ENCODE measurements at regions not wholly inside any gene's neighbourhood (a gene's known extent, or its start where the extent isn't known, plus 50 kb on each side); places are given as distances from the start of the nearest gene placed in this dataset.
"Not testable (repeated sequence)": the region's sequence is repeated elsewhere in the genome, so short reads cannot be mapped to it uniquely, and the experiment has no call there.

GRCh38 chr20:30893346-30894314 lies 363.8 kb upstream of the DEFB115 start:
- H3K9ac ChIP-seq (ENCODE audit: low read depth, low read length); H3K4me1 ChIP-seq (ENCODE audit: control insufficient read depth, insufficient read depth, low read length); H2BK120ac ChIP-seq (ENCODE audit: low read depth, low read length); H3K18ac ChIP-seq (ENCODE audit: low read depth, low read length); H4K5ac ChIP-seq (ENCODE audit: low read depth, low read length); in situ Hi-C loops (cut with MboI; ENCODE audit: low sequenced_read_pairs); H2BK15ac ChIP-seq (ENCODE audit: low read depth, low read length); H4K8ac ChIP-seq (ENCODE audit: low read depth in 2 of 2, low read length in 2 of 2); H3K27ac ChIP-seq (ENCODE audit: insufficient read depth, low read length); H3K79me1 ChIP-seq (ENCODE audit: low read depth in 1 of 2, low read length in 2 of 2); dilution Hi-C loops (cut with HindIII; ENCODE audit: low sequenced_read_pairs, unreplicated experiment); POLR2A ChIA-PET (ENCODE audit: unreplicated experiment); H2AK9ac ChIP-seq (replicated peaks; ENCODE audit: low read depth, low read length, poor library complexity); H3K14ac ChIP-seq (replicated peaks; ENCODE audit: low read depth, low read length); H4K91ac ChIP-seq (ENCODE audit: insufficient read depth, low read depth, low read length); DNase-seq; H3K9me3 ChIP-seq (ENCODE audit: control insufficient read depth, insufficient read depth, low read length); ATAC-seq (ENCODE audit: low read depth); BruUV-seq (replicated peaks); H2AK5ac ChIP-seq (ENCODE audit: low read depth, low read length); H3K23ac ChIP-seq (ENCODE audit: low read depth, low read length); H2BK5ac ChIP-seq (ENCODE audit: low read depth, low read length, poor library complexity, severe bottlenecking); H2AFZ ChIP-seq (replicated peaks; ENCODE audit: low read length, poor library complexity); H2BK20ac ChIP-seq (ENCODE audit: low read depth, low read length); H3K4ac ChIP-seq (ENCODE audit: low read depth, low read length); H3K4me3 ChIP-seq (ENCODE audit: insufficient read depth, low read depth, low read length); H3K4me2 ChIP-seq (ENCODE audit: low read depth, low read length); CTCF ChIA-PET; H4K20me1 ChIP-seq (ENCODE audit: insufficient read depth, low read length); H3K9me1 ChIP-seq (ENCODE audit: insufficient read depth, low read length); H3K36me3 ChIP-seq (ENCODE audit: control insufficient read depth, insufficient read depth, low read length); intact Hi-C loops (cut with micrococcal nuclease); H3K56ac ChIP-seq (ENCODE audit: extremely low read depth, insufficient read depth, low read length): not testable (repeated sequence)
- H3K27me3 ChIP-seq (ENCODE audit: control insufficient read depth, insufficient read depth, low read length) = peaks cover 23% of the 10 kb centered on the region
- WGBS, 2 experiments (ENCODE audit: extremely low coverage in 2 of 2, insufficient read length in 1 of 2) = 5% methylated on average over 4 of the region's 48 CpGs; no CpG with 5 or more reads in 1 of the 2 experiments

- dilution Hi-C loops (cut with HindIII; ENCODE audit: low sequenced_read_pairs, unreplicated experiment); H3K9me3 ChIP-seq (ENCODE audit: control insufficient read depth, insufficient read depth, low read length); H3K56ac ChIP-seq (ENCODE audit: extremely low read depth, insufficient read depth, low read length); H2AK5ac ChIP-seq (ENCODE audit: low read depth, low read length); H2BK120ac ChIP-seq (ENCODE audit: low read depth, low read length); BruUV-seq (replicated peaks); H3K4me3 ChIP-seq (ENCODE audit: insufficient read depth, low read depth, low read length); H3K23ac ChIP-seq (ENCODE audit: low read depth, low read length); intact Hi-C loops (cut with micrococcal nuclease); in situ Hi-C loops (cut with MboI; ENCODE audit: low sequenced_read_pairs); H3K4me1 ChIP-seq (ENCODE audit: control insufficient read depth, insufficient read depth, low read length); H4K5ac ChIP-seq (ENCODE audit: low read depth, low read length); H3K27ac ChIP-seq (ENCODE audit: insufficient read depth, low read length); H4K20me1 ChIP-seq (ENCODE audit: insufficient read depth, low read length); H2AFZ ChIP-seq (replicated peaks; ENCODE audit: low read length, poor library complexity); H4K8ac ChIP-seq (ENCODE audit: low read depth in 2 of 2, low read length in 2 of 2); H3K4me2 ChIP-seq (ENCODE audit: low read depth, low read length); H3K4ac ChIP-seq (ENCODE audit: low read depth, low read length); CTCF ChIA-PET; H3K14ac ChIP-seq (replicated peaks; ENCODE audit: low read depth, low read length); H2BK20ac ChIP-seq (ENCODE audit: low read depth, low read length); H3K9ac ChIP-seq (ENCODE audit: low read depth, low read length); H2BK5ac ChIP-seq (ENCODE audit: low read depth, low read length, poor library complexity, severe bottlenecking); ATAC-seq (ENCODE audit: low read depth); POLR2A ChIA-PET (ENCODE audit: unreplicated experiment); H3K18ac ChIP-seq (ENCODE audit: low read depth, low read length); H3K79me1 ChIP-seq (ENCODE audit: low read depth in 1 of 2, low read length in 2 of 2); H3K9me1 ChIP-seq (ENCODE audit: insufficient read depth, low read length); H2BK15ac ChIP-seq (ENCODE audit: low read depth, low read length); H3K36me3 ChIP-seq (ENCODE audit: control insufficient read depth, insufficient read depth, low read length); H4K91ac ChIP-seq (ENCODE audit: insufficient read depth, low read depth, low read length); H2AK9ac ChIP-seq (replicated peaks; ENCODE audit: low read depth, low read length, poor library complexity); DNase-seq: not testable (repeated sequence)
- peaks cover 29% of the 10 kb centered on the region for H3K27me3 ChIP-seq (ENCODE audit: control insufficient read depth, insufficient read depth, low read length)
- 0% methylated on average over 2 of the region's 35 CpGs; no CpG with 5 or more reads in 1 of the 2 experiments for WGBS, 2 experiments (ENCODE audit: extremely low coverage in 2 of 2, insufficient read length in 1 of 2)
Observed at GRCh38 chr20:30894707-30895353, 362.6 kb upstream of the DEFB115 start.

All from IMR-90 (cell line).